HCT116 (cell line): ENCODE measurements at regions not wholly inside any gene's neighbourhood (a gene's known extent, or its start where the extent isn't known, plus 50 kb on each side); places are given as distances from the start of the nearest gene placed in this dataset.

Experiments
- EGR1 ChIP-seq: IDR thresholded peaks from 2 replicates; pipeline ENCODE4 v1.6.1; 2012; ENCODE audit warnings: low read depth
- POLR2A ChIP-seq: IDR thresholded peaks from 2 replicates; pipeline ENCODE4 v1.7.0; 2011; ENCODE audit warnings: borderline replicate concordance; ENCODE audit not compliant: insufficient read depth, insufficient read length; ENCODE audit errors: extremely low read depth
- POLR2AphosphoS5 ChIP-seq: IDR thresholded peaks from 2 replicates; pipeline ENCODE4 v1.6.1; 2011; ENCODE audit warnings: mild to moderate bottlenecking, low read depth, low read length, moderate library complexity
- RAD21 ChIP-seq: IDR thresholded peaks from 2 replicates; pipeline ENCODE4 v1.6.1; 2012; ENCODE audit warnings: low read depth, mild to moderate bottlenecking
- SIN3A ChIP-seq: IDR thresholded peaks from 2 replicates; pipeline ENCODE4 v1.6.1; 2012; ENCODE audit warnings: low read depth
- TF ChIP-seq, protein P1 (sequence below), 3 experiments: fragments of 200-600 bp in 1 of 3; sonication (generic) in 1 of 3; IDR thresholded peaks in 2 of 3; conservative IDR thresholded peaks in 1 of 3; 2 replicates each; pipeline ENCODE4 v1.5.1; 2012 to 2017; ENCODE audit warnings: low read depth in 2 of 3, low read length in 2 of 3, antibody characterized with exemption in 1 of 3, borderline replicate concordance in 1 of 3, control low read depth in 1 of 3, mild to moderate bottlenecking in 1 of 3, mixed read lengths in 1 of 3, mixed run types in 1 of 3, moderate library complexity in 1 of 3; ENCODE audit not compliant: insufficient read depth in 1 of 3
- TF ChIP-seq, protein P2 (sequence below): IDR thresholded peaks from 2 replicates; pipeline ENCODE4 v1.6.1; 2012; ENCODE audit warnings: low read depth

DNA sequence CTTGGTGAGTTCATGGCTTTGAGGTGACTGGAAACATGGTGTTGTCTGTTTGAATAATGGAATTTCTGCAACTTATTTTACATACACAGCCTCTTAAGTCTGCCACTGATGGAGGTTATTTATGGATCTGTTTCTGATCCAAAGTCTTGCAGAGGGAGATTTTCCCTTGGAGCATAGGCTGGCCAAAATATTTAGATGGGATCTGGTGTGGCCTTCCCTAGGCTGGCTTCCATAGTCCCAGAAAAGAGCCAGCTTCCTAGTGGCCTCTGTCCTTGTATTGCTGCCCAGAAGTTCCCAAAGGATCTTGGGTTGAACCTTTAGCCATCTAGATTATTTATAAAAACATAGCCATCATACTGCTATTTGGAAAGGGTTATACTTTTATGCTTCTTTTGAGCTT lies 491.1 kb upstream of the RGS6 start:
- TF ChIP-seq, protein P1, sequence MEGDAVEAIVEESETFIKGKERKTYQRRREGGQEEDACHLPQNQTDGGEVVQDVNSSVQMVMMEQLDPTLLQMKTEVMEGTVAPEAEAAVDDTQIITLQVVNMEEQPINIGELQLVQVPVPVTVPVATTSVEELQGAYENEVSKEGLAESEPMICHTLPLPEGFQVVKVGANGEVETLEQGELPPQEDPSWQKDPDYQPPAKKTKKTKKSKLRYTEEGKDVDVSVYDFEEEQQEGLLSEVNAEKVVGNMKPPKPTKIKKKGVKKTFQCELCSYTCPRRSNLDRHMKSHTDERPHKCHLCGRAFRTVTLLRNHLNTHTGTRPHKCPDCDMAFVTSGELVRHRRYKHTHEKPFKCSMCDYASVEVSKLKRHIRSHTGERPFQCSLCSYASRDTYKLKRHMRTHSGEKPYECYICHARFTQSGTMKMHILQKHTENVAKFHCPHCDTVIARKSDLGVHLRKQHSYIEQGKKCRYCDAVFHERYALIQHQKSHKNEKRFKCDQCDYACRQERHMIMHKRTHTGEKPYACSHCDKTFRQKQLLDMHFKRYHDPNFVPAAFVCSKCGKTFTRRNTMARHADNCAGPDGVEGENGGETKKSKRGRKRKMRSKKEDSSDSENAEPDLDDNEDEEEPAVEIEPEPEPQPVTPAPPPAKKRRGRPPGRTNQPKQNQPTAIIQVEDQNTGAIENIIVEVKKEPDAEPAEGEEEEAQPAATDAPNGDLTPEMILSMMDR (IDR thresholded peaks at IDR 0.05 in 2 of 3, conservative IDR thresholded peaks at IDR 0.05 in 1 of 3; ENCODE audit: borderline replicate concordance in 1 of 3, insufficient read depth in 1 of 3, low read depth in 2 of 3, low read length in 2 of 3): no peak
- TF ChIP-seq POLR2A (no peak), RAD21 (no peak), SIN3A (no peak), EGR1 (no peak), POLR2AphosphoS5 (no peak)
- TF ChIP-seq, protein P2, sequence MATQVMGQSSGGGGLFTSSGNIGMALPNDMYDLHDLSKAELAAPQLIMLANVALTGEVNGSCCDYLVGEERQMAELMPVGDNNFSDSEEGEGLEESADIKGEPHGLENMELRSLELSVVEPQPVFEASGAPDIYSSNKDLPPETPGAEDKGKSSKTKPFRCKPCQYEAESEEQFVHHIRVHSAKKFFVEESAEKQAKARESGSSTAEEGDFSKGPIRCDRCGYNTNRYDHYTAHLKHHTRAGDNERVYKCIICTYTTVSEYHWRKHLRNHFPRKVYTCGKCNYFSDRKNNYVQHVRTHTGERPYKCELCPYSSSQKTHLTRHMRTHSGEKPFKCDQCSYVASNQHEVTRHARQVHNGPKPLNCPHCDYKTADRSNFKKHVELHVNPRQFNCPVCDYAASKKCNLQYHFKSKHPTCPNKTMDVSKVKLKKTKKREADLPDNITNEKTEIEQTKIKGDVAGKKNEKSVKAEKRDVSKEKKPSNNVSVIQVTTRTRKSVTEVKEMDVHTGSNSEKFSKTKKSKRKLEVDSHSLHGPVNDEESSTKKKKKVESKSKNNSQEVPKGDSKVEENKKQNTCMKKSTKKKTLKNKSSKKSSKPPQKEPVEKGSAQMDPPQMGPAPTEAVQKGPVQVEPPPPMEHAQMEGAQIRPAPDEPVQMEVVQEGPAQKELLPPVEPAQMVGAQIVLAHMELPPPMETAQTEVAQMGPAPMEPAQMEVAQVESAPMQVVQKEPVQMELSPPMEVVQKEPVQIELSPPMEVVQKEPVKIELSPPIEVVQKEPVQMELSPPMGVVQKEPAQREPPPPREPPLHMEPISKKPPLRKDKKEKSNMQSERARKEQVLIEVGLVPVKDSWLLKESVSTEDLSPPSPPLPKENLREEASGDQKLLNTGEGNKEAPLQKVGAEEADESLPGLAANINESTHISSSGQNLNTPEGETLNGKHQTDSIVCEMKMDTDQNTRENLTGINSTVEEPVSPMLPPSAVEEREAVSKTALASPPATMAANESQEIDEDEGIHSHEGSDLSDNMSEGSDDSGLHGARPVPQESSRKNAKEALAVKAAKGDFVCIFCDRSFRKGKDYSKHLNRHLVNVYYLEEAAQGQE: no peak
